NCI-H524 treated with DMSO at 0.1 percent for 48 hours (cell line): ENCODE measurements at regions not wholly inside any gene's neighbourhood (a gene's known extent, or its start where the extent isn't known, plus 50 kb on each side); places are given as distances from the start of the nearest gene placed in this dataset.
"Not testable (repeated sequence)": the region's sequence is repeated elsewhere in the genome, so short reads cannot be mapped to it uniquely, and the experiment has no call there.

Experiments used
- DNase-seq: peaks from one replicate; lab custom pipeline; 2025; lab: John Stamatoyannopoulos, UW

DNA sequence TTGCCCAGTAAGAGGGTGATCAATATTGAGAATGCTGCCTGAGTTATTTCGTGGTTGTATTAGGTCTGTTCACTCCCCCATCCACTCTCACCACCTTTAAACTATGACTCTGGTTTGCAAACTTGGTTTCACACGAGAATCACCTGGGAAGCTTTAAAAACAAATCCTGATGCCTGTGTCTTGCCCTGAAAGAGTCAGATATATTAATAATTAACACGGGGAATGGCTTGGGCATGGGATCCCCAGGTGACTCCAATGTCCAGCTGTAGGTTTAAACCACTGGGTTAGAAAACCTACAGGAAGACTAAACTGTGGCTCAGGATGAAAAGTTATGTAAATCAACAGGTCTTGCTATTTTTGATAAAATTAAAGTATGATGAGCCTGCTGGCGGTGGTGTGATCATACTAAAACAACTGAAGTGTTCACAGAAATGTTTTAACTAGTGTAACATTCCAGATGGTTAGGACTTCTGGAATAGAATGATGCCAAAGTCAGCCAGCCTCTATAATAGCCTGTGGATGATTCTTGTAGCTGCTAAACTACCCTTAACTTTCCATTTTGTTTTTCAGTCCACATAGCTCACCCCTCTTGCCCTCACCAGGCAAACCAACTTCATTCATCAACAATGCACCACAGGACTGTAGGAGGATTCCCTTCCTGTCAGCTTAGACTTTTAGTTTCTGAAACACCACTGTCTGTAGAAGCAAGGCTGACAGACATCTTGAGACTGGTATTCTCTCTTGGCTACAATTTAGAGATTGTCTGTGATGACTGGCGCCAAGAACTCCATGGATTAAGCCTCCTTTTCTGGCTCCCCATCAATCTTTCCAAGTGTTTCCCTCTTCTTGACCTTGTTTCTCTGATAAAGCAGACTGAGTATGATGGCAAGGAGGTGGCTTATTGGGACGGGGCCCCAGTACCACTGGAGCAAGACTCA is 119.1 kb upstream of the ADAMTS9 start:
- no peak for DNase-seq

- DNase-seq = no peak
Observed at GRCh38 chr3:64805978-64806377, 118.2 kb upstream of the ADAMTS9 start.

GRCh38 chr3:64805248-64805647 is 117.4 kb upstream of the ADAMTS9 start:
- no peak for DNase-seq

GRCh38 chr3:64803469-64803868 is 115.7 kb upstream of the ADAMTS9 start:
- DNase-seq = no peak

GRCh38 chr3:64802460-64802859 is 114.7 kb upstream of the ADAMTS9 start:
- DNase-seq = no peak

- DNase-seq = no peak
Observed at GRCh38 chr3:64801856-64802255, 114.1 kb upstream of the ADAMTS9 start.

GRCh38 chr3:64799606-64800005 is 111.8 kb upstream of the ADAMTS9 start:
- no peak for DNase-seq

DNA sequence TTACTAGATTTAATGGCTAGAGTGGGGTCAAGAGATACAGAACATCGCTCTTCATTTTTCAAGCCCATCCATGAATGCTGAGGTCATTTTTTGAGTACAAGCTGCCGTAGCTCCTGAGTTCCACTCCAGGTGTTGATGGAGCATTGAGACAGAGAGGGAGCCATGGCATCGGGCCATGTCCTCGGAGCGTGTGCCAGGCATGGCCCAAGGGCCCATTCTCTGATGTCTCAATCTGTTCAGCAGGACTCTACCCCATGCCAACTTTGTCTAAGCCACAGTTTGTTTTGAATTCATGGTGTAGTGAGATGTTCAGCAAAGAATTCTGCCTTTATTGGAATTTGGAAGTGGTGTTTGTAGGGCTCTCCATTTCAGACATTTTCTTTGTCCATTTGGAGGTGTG is 110.5 kb upstream of the ADAMTS9 start:
- DNase-seq = no peak

- no peak for DNase-seq
Observed at GRCh38 chr3:64796607-64797399, 109.0 kb upstream of the ADAMTS9 start.

- DNase-seq = no peak
Observed at GRCh38 chr3:64792445-64792844, 104.6 kb upstream of the ADAMTS9 start.

DNA sequence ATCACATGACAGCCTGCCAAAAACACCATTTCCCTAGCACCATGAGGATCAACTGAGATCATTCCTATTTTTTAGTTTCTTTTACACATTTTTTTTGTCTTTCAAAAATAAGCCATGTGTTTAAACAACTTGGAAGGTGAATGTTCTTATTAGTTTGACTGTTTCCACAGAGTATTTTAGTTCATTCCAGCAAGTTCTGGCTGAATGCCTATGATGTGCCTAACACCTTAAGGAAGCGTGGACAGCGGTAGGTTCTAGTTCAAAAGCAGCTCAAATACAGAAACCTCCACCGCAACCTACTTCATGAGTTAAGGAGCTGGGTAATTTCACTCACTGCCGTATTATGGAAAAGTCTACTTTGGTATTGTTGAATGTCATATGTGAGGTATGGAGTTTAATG is 101.3 kb upstream of the ADAMTS9 start:
- no peak for DNase-seq

- no peak for DNase-seq
Observed at GRCh38 chr3:64783200-64783599, 95.4 kb upstream of the ADAMTS9 start.

GRCh38 chr3:64780923-64781322 is 93.1 kb upstream of the ADAMTS9 start:
- DNase-seq = not testable (repeated sequence)

DNA sequence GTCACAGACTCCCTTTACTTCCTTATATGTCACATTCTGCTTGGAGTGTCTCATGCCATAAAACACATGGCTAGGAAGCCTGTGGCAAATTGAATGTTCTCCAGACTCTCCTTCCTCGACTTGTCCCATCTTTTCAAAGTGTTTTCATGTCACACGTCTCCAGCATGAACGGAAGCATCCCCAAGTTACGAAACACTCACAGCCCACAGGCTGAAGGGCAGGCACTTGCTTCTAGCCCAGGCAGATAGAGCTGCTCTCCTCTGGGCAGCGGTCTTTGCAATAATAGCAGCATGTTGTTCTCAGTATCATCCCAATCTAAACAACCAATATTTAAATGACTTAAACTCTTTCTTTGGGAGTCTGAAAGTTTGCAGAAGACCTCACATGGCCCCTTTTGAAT is 85.3 kb upstream of the ADAMTS9 start:
- no peak for DNase-seq

GRCh38 chr3:64766440-64766839 is 78.6 kb upstream of the ADAMTS9 start:
- no peak for DNase-seq

DNA sequence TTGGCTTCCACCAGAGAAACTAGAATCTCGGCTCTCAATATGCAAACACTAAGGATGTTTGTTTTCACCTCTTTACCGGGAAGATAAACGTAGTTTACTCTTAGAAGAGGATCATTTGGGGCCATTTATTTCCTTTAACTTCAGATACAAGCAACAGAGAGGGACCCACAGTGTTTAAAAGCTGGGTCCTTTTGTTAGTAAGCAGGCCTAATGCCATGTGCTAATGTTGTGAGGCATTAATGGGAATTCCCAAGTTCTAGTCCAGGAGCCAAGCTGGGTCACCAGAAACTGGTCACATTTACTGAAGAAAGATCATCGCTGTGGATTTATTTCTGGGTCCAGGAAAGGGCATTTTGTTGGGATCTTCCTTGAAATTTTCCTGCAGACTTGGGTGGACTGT is 78.1 kb upstream of the ADAMTS9 start:
- no peak for DNase-seq

- no peak for DNase-seq
Observed at GRCh38 chr3:64764386-64764929, 76.7 kb upstream of the ADAMTS9 start.

DNA sequence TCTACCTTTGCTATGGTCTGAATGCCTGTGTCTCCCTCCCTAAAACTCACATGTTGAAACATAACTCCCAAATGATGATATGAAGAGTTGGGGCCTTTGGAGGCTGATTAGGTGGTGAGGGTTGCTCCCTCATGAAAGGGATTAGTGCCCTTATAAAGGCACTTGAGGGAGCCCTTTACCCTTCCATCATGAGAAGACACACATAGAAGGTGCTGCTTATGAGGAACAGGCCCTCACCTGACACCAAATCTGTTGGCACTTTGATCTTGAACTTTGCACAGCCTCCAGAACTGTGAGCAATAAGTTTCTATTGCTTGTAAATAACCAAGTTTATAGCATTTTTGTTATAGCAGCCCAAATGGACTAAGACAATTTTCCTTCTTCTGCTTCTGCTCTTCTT is 76.2 kb upstream of the ADAMTS9 start:
- DNase-seq = no peak

- DNase-seq = no peak
Observed at GRCh38 chr3:64761729-64762128, 73.9 kb upstream of the ADAMTS9 start.

GRCh38 chr3:64760258-64760657 is 72.5 kb upstream of the ADAMTS9 start:
- DNase-seq = no peak

DNA sequence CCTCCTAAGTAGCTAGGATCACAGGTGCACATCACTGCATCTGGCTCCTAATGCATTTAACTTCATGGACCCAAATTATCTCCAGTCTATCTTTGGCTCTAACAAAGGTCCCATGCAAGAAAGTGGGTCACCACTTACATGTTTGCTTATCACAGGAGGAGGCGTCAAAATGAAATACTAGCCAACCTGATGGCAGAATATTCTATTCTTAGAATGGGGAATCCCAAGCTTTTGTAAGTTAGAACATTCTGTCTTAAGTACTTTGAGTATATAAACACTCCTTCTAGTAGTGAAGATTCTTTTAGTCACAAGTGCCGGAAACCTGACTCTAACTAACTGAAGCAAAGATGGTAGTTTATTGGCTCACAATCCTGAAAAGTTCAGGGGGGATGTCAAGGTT is 72.0 kb upstream of the ADAMTS9 start:
- no peak for DNase-seq

DNA sequence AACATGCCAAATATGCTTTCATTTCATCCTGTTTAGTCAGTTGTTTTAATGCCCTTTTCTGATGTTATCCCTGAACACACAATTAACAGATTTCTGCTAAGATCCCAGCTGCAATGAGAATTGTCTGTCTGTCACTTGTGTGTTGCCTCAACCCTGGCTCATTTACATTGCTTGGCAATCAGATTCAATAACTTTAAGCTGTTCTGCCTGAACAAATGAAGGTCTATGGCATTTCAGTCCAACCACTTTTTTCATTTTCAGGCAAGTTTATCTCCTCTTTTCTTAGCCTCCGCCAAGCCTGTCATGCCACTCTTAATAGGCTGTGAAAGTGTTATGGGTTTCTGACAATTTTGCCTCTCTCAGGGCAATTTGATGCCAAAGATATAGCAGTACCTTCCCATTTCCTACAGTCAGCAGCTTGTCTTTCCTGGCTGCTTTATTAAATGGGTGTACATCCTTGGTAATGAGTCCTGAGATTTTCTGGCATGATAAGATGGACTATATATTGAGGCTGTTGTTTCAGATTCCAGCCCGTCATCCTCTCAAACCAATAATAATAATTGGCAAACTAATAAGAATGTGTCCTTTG is 68.7 kb upstream of the ADAMTS9 start:
- DNase-seq = no peak
